ENCODE measurements at regions not wholly inside any gene's neighbourhood (a gene's known extent, or its start where the extent isn't known, plus 50 kb on each side); places are given as distances from the start of the nearest gene placed in this dataset.

GRCh38 chr10:78371136-78371535 lies 337.5 kb downstream of the RPS24 start:
- Histone ChIP-seq H3K4me1 (ENCODE audit: control insufficient read depth in 3 of 3, insufficient read depth in 3 of 3, low read length in 3 of 3) (no peaks in the 10 kb centered on the region), H3K27me3 (ENCODE audit: control insufficient read depth in 3 of 3, insufficient read depth in 3 of 3, low read length in 3 of 3) (peaks cover 0 to 8% (median 3%) of the 10 kb centered on the region in 3 donors), H3K9ac (ENCODE audit: low read depth in 1 of 3, low read length in 3 of 3) (no peak overlapping the region)

GRCh38 chr10:78372806-78373205 lies 339.1 kb downstream of the RPS24 start:
- H3K4me1 ChIP-seq (ENCODE audit: control insufficient read depth in 3 of 3, insufficient read depth in 3 of 3, low read length in 3 of 3) = no peaks in the 10 kb centered on the region
- no peaks in the 10 kb centered on the region for H3K36me3 ChIP-seq (ENCODE audit: control insufficient read depth in 3 of 3, insufficient read depth in 3 of 3, low read length in 3 of 3)
- no peak overlapping the region for H3K27ac ChIP-seq (ENCODE audit: low read depth, low read length)
- H3K9ac ChIP-seq (ENCODE audit: low read depth in 1 of 3, low read length in 3 of 3) = no peak overlapping the region
- peaks cover 0 to 5% (median 3%) of the 10 kb centered on the region in 3 donors for H3K27me3 ChIP-seq (ENCODE audit: control insufficient read depth in 3 of 3, insufficient read depth in 3 of 3, low read length in 3 of 3)
- H3K9me3 ChIP-seq (ENCODE audit: control insufficient read depth in 3 of 3, low read length in 3 of 3) = no peaks in the 10 kb centered on the region
- no peak overlapping the region for H3K4me3 ChIP-seq (ENCODE audit: low read length in 3 of 3)

More at GRCh38 chr10:78371136-78371535, 337.5 kb downstream of the RPS24 start:
- Histone ChIP-seq H3K9me3 (ENCODE audit: control insufficient read depth in 3 of 3, low read length in 3 of 3) (no peaks in the 10 kb centered on the region), H3K27ac (ENCODE audit: low read depth, low read length) (no peak overlapping the region), H3K4me3 (ENCODE audit: low read length in 3 of 3) (no peak overlapping the region), H3K36me3 (ENCODE audit: control insufficient read depth in 3 of 3, insufficient read depth in 3 of 3, low read length in 3 of 3) (no peaks in the 10 kb centered on the region)

- Histone ChIP-seq H3K4me1 (ENCODE audit: control insufficient read depth in 3 of 3, insufficient read depth in 3 of 3, low read length in 3 of 3) (no peaks in the 10 kb centered on the region), H3K9ac (ENCODE audit: low read depth in 1 of 3, low read length in 3 of 3) (no peak overlapping the region), H3K9me3 (ENCODE audit: control insufficient read depth in 3 of 3, low read length in 3 of 3) (peaks cover 0 to 3% (median 0%) of the 10 kb centered on the region in 3 donors), H3K36me3 (ENCODE audit: control insufficient read depth in 3 of 3, insufficient read depth in 3 of 3, low read length in 3 of 3) (no peaks in the 10 kb centered on the region), H3K4me3 (ENCODE audit: low read length in 3 of 3) (no peak overlapping the region), H3K27ac (ENCODE audit: low read depth, low read length) (no peak overlapping the region), H3K27me3 (ENCODE audit: control insufficient read depth in 3 of 3, insufficient read depth in 3 of 3, low read length in 3 of 3) (peaks cover 0 to 3% (median 3%) of the 10 kb centered on the region in 3 donors)
These were observed 340.8 kb downstream of the RPS24 start for GRCh38 chr10:78374331-78375028.

- no peaks in the 10 kb centered on the region for H3K36me3 ChIP-seq (ENCODE audit: control insufficient read depth in 3 of 3, insufficient read depth in 3 of 3, low read length in 3 of 3)
- H3K4me3 ChIP-seq (ENCODE audit: low read length in 3 of 3) = no peak overlapping the region
- H3K9ac ChIP-seq (ENCODE audit: low read depth in 1 of 3, low read length in 3 of 3) = no peak overlapping the region
- H3K27me3 ChIP-seq (ENCODE audit: control insufficient read depth in 3 of 3, insufficient read depth in 3 of 3, low read length in 3 of 3) = no peaks in the 10 kb centered on the region
- H3K27ac ChIP-seq (ENCODE audit: low read depth, low read length) = no peak overlapping the region
- H3K4me1 ChIP-seq (ENCODE audit: control insufficient read depth in 3 of 3, insufficient read depth in 3 of 3, low read length in 3 of 3) = no peaks in the 10 kb centered on the region
- H3K9me3 ChIP-seq (ENCODE audit: control insufficient read depth in 3 of 3, low read length in 3 of 3) = peaks cover 0 to 3% (median 0%) of the 10 kb centered on the region in 3 donors
These were observed 342.5 kb downstream of the RPS24 start for GRCh38 chr10:78375854-78376785.

GRCh38 chr10:78377356-78377755 lies 343.7 kb downstream of the RPS24 start:
- no peaks in the 10 kb centered on the region for H3K36me3 ChIP-seq (ENCODE audit: control insufficient read depth in 3 of 3, insufficient read depth in 3 of 3, low read length in 3 of 3)
- H3K9ac ChIP-seq (ENCODE audit: low read depth in 1 of 3, low read length in 3 of 3) = no peak overlapping the region
- H3K4me3 ChIP-seq (ENCODE audit: low read length in 3 of 3) = no peak overlapping the region
- H3K9me3 ChIP-seq (ENCODE audit: control insufficient read depth in 3 of 3, low read length in 3 of 3) = peaks cover 0 to 3% (median 0%) of the 10 kb centered on the region in 3 donors
- no peaks in the 10 kb centered on the region for H3K4me1 ChIP-seq (ENCODE audit: control insufficient read depth in 3 of 3, insufficient read depth in 3 of 3, low read length in 3 of 3)
- H3K27ac ChIP-seq (ENCODE audit: low read depth, low read length) = no peak overlapping the region
- no peaks in the 10 kb centered on the region for H3K27me3 ChIP-seq (ENCODE audit: control insufficient read depth in 3 of 3, insufficient read depth in 3 of 3, low read length in 3 of 3)

- Histone ChIP-seq H3K4me1 (ENCODE audit: control insufficient read depth in 3 of 3, insufficient read depth in 3 of 3, low read length in 3 of 3) (no peaks in the 10 kb centered on the region), H3K36me3 (ENCODE audit: control insufficient read depth in 3 of 3, insufficient read depth in 3 of 3, low read length in 3 of 3) (no peaks in the 10 kb centered on the region), H3K27ac (ENCODE audit: low read depth, low read length) (no peak overlapping the region), H3K9ac (ENCODE audit: low read depth in 1 of 3, low read length in 3 of 3) (no peak overlapping the region), H3K4me3 (ENCODE audit: low read length in 3 of 3) (no peak overlapping the region), H3K27me3 (ENCODE audit: control insufficient read depth in 3 of 3, insufficient read depth in 3 of 3, low read length in 3 of 3) (no peaks in the 10 kb centered on the region), H3K9me3 (ENCODE audit: control insufficient read depth in 3 of 3, low read length in 3 of 3) (peaks cover 0 to 3% (median 0%) of the 10 kb centered on the region in 3 donors)
These were observed 344.5 kb downstream of the RPS24 start for GRCh38 chr10:78378192-78378591.

GRCh38 chr10:78381107-78381506 lies 347.4 kb downstream of the RPS24 start:
- Histone ChIP-seq H3K9me3 (ENCODE audit: control insufficient read depth in 3 of 3, low read length in 3 of 3) (peaks cover 0 to 3% (median 2%) of the 10 kb centered on the region in 3 donors), H3K27me3 (ENCODE audit: control insufficient read depth in 3 of 3, insufficient read depth in 3 of 3, low read length in 3 of 3) (no peaks in the 10 kb centered on the region), H3K36me3 (ENCODE audit: control insufficient read depth in 3 of 3, insufficient read depth in 3 of 3, low read length in 3 of 3) (no peaks in the 10 kb centered on the region), H3K27ac (ENCODE audit: low read depth, low read length) (no peak overlapping the region), H3K4me1 (ENCODE audit: control insufficient read depth in 3 of 3, insufficient read depth in 3 of 3, low read length in 3 of 3) (no peaks in the 10 kb centered on the region), H3K4me3 (ENCODE audit: low read length in 3 of 3) (no peak overlapping the region), H3K9ac (ENCODE audit: low read depth in 1 of 3, low read length in 3 of 3) (no peak overlapping the region)

GRCh38 chr10:78382047-78382446 lies 348.4 kb downstream of the RPS24 start:
- H3K4me3 ChIP-seq (ENCODE audit: low read length in 3 of 3) = no peak overlapping the region
- no peak overlapping the region for H3K9ac ChIP-seq (ENCODE audit: low read depth in 1 of 3, low read length in 3 of 3)
- no peaks in the 10 kb centered on the region for H3K27me3 ChIP-seq (ENCODE audit: control insufficient read depth in 3 of 3, insufficient read depth in 3 of 3, low read length in 3 of 3)
- H3K36me3 ChIP-seq (ENCODE audit: control insufficient read depth in 3 of 3, insufficient read depth in 3 of 3, low read length in 3 of 3) = no peaks in the 10 kb centered on the region
- no peak overlapping the region for H3K27ac ChIP-seq (ENCODE audit: low read depth, low read length)
- peaks cover 0 to 3% (median 2%) of the 10 kb centered on the region in 3 donors for H3K9me3 ChIP-seq (ENCODE audit: control insufficient read depth in 3 of 3, low read length in 3 of 3)
- H3K4me1 ChIP-seq (ENCODE audit: control insufficient read depth in 3 of 3, insufficient read depth in 3 of 3, low read length in 3 of 3) = no peaks in the 10 kb centered on the region

- H3K27me3 ChIP-seq (ENCODE audit: control insufficient read depth in 3 of 3, insufficient read depth in 3 of 3, low read length in 3 of 3) = no peaks in the 10 kb centered on the region
- no peaks in the 10 kb centered on the region for H3K36me3 ChIP-seq (ENCODE audit: control insufficient read depth in 3 of 3, insufficient read depth in 3 of 3, low read length in 3 of 3)
- no peak overlapping the region for H3K4me3 ChIP-seq (ENCODE audit: low read length in 3 of 3)
- peaks cover 0 to 3% (median 2%) of the 10 kb centered on the region in 3 donors for H3K9me3 ChIP-seq (ENCODE audit: control insufficient read depth in 3 of 3, low read length in 3 of 3)
- H3K27ac ChIP-seq (ENCODE audit: low read depth, low read length) = no peak overlapping the region
- no peak overlapping the region for H3K9ac ChIP-seq (ENCODE audit: low read depth in 1 of 3, low read length in 3 of 3)
- H3K4me1 ChIP-seq (ENCODE audit: control insufficient read depth in 3 of 3, insufficient read depth in 3 of 3, low read length in 3 of 3) = no peaks in the 10 kb centered on the region
These were observed 349.1 kb downstream of the RPS24 start for GRCh38 chr10:78382772-78383171.
